ENCODE measurements at regions not wholly inside any gene's neighbourhood (a gene's known extent, or its start where the extent isn't known, plus 50 kb on each side); places are given as distances from the start of the nearest gene placed in this dataset.

GRCh38 chr6:159505140-159505922, 187.7 kb downstream of the SOD2 start:
- no peaks in the 10 kb centered on the region for H3K9me3 ChIP-seq (ENCODE audit: low read length)
- no peak overlapping the region for H3K27ac ChIP-seq (ENCODE audit: low read length)
- DNase-seq = no peak
- H3K79me2 ChIP-seq (ENCODE audit: low read length) = no peaks in the 10 kb centered on the region
- no peak overlapping the region for H3K4me2 ChIP-seq (ENCODE audit: low read depth, low read length, poor library complexity, severe bottlenecking)
- H3K27me3 ChIP-seq (ENCODE audit: low read length) = no peaks in the 10 kb centered on the region
- no peaks in the 10 kb centered on the region for H3K36me3 ChIP-seq (ENCODE audit: insufficient read depth, low read length)
- H3K9me2 ChIP-seq (replicated peaks; ENCODE audit: insufficient read depth, low read length) = no peaks in the 10 kb centered on the region
- no peak overlapping the region for H3K4me3 ChIP-seq (ENCODE audit: low read length)
- H3K9ac ChIP-seq (ENCODE audit: low read length) = no peak overlapping the region
- H4K20me1 ChIP-seq (ENCODE audit: insufficient read depth, low read depth, low read length) = no peaks in the 10 kb centered on the region
- H3K4me1 ChIP-seq (ENCODE audit: low read length) = no peaks in the 10 kb centered on the region
- H2AFZ ChIP-seq (ENCODE audit: low read length) = no peak overlapping the region

- Histone ChIP-seq H3K9me2 (replicated peaks; ENCODE audit: insufficient read depth, low read length) (no peaks in the 10 kb centered on the region), H3K4me2 (ENCODE audit: low read depth, low read length, poor library complexity, severe bottlenecking) (no peak overlapping the region)
- DNase-seq = no peak
Observed at GRCh38 chr6:159501558-159501957, 191.5 kb downstream of the SOD2 start.

DNA sequence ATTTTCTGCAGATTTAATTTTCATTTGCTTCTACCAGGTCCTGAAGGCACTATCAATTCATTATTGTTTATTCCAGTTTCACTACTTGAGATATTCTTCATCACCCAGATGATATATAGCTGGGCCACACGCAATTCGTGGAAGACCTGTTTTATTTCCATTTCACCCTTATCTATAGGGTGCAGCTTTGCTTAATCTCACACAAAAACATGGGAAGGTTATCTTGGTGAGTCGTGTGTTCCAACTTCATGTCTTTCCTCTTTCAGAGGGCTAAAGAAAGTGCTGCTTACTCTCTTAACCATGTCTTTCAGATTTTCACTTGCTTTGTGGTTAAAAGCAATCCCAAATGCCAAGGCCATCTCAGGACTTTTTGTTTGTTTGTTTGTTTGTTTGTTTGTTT, 194.0 kb downstream of the SOD2 start:
- Histone ChIP-seq H3K9ac (ENCODE audit: low read length) (no peak overlapping the region), H3K9me2 (replicated peaks; ENCODE audit: insufficient read depth, low read length) (no peaks in the 10 kb centered on the region), H3K4me1 (ENCODE audit: low read length) (no peaks in the 10 kb centered on the region), H2AFZ (ENCODE audit: low read length) (no peak overlapping the region), H3K4me3 (ENCODE audit: low read length) (no peak overlapping the region), H3K27me3 (ENCODE audit: low read length) (no peaks in the 10 kb centered on the region), H3K79me2 (ENCODE audit: low read length) (no peaks in the 10 kb centered on the region), H3K9me3 (ENCODE audit: low read length) (peaks cover 7% of the 10 kb centered on the region; the same call in 1 of the 2 replicates), H3K27ac (ENCODE audit: low read length) (no peak overlapping the region), H4K20me1 (ENCODE audit: insufficient read depth, low read depth, low read length) (no peaks in the 10 kb centered on the region), H3K36me3 (ENCODE audit: insufficient read depth, low read length) (no peaks in the 10 kb centered on the region; the same call in 1 of the 2 replicates), H3K4me2 (ENCODE audit: low read depth, low read length, poor library complexity, severe bottlenecking) (no peak overlapping the region)
- no peak for DNase-seq

More at GRCh38 chr6:159501558-159501957, 191.5 kb downstream of the SOD2 start:
- Histone ChIP-seq H3K9ac (ENCODE audit: low read length) (no peak overlapping the region), H3K79me2 (ENCODE audit: low read length) (no peaks in the 10 kb centered on the region), H3K27ac (ENCODE audit: low read length) (no peak overlapping the region), H3K4me1 (ENCODE audit: low read length) (no peaks in the 10 kb centered on the region), H3K9me3 (ENCODE audit: low read length) (peaks cover 7% of the 10 kb centered on the region; the same call in 1 of the 2 replicates), H4K20me1 (ENCODE audit: insufficient read depth, low read depth, low read length) (no peaks in the 10 kb centered on the region), H3K27me3 (ENCODE audit: low read length) (no peaks in the 10 kb centered on the region), H2AFZ (ENCODE audit: low read length) (no peak overlapping the region), H3K36me3 (ENCODE audit: insufficient read depth, low read length) (no peaks in the 10 kb centered on the region; the same call in 1 of the 2 replicates), H3K4me3 (ENCODE audit: low read length) (no peak overlapping the region)

DNA sequence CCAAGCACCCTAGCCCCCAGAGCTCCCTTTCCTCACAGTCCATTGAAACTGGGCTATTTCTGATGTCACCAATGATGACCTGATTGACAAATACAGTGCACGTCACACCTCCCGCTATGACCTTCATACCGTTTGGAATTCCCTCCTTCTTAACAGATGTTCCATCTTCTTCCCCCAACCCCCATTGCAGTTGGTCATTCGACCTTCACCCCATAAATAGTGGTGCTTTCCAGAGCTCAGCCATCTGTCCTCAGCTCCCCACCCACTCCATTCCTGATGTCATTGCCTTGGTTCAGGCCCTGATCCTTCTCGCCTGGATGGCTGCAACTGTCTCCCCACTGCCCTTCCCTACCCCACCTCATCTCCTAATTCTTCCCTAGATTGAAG, 198.5 kb downstream of the SOD2 start:
- no peak overlapping the region for H3K27ac ChIP-seq (ENCODE audit: low read length)
- H3K27me3 ChIP-seq (ENCODE audit: low read length) = no peaks in the 10 kb centered on the region
- H2AFZ ChIP-seq (ENCODE audit: low read length) = no peak overlapping the region
- H3K9ac ChIP-seq (ENCODE audit: low read length) = no peak overlapping the region
- no peaks in the 10 kb centered on the region for H3K79me2 ChIP-seq (ENCODE audit: low read length)
- H3K9me2 ChIP-seq (replicated peaks; ENCODE audit: insufficient read depth, low read length) = no peaks in the 10 kb centered on the region
- peaks cover 7% of the 10 kb centered on the region; the same call in 1 of the 2 replicates for H3K9me3 ChIP-seq (ENCODE audit: low read length)
- DNase-seq = no peak
- no peak overlapping the region for H3K4me3 ChIP-seq (ENCODE audit: low read length)
- H3K4me2 ChIP-seq (ENCODE audit: low read depth, low read length, poor library complexity, severe bottlenecking) = no peak overlapping the region
- no peaks in the 10 kb centered on the region for H4K20me1 ChIP-seq (ENCODE audit: insufficient read depth, low read depth, low read length)
- peaks cover 7% of the 10 kb centered on the region for H3K4me1 ChIP-seq (ENCODE audit: low read length)
- H3K36me3 ChIP-seq (ENCODE audit: insufficient read depth, low read length) = no peaks in the 10 kb centered on the region; the same call in 1 of the 2 replicates

DNA sequence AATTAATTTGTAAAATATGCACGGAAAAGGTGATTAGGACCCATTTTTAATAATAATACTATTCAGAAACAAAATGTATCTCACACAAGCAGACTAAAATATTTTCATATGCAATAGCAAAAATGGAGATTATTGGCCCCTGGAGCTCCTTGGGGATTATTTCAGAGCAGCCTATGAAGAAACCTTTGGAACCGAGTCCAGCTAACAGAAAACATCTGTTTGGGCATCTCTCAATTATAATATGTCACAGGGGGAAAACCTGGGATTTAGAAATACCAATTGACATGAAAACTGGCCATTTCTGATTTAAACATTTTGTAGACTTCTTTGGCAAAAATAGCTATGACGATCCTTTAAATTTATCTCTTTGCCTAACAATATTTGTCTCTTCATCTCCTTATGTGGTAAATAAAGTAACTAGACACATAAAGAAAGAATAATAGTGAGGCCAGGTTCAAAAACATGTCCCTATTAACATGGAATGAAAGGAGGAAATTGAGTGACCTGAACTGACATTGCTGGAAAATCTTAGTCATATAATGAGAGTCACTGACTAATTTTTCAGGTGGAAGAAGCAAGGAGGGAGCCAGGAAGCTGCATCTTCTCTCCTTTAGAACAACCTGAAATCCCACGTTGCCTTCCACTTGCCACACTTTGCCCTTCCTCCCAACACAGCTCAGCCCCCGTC, 199.0 kb downstream of the SOD2 start:
- no peak overlapping the region for H3K9ac ChIP-seq (ENCODE audit: low read length)
- no peaks in the 10 kb centered on the region for H3K9me2 ChIP-seq (replicated peaks; ENCODE audit: insufficient read depth, low read length)
- peaks cover 7% of the 10 kb centered on the region for H3K4me1 ChIP-seq (ENCODE audit: low read length)
- DNase-seq = no peak
- H3K27ac ChIP-seq (ENCODE audit: low read length) = no peak overlapping the region
- no peaks in the 10 kb centered on the region for H3K79me2 ChIP-seq (ENCODE audit: low read length)
- peaks cover 7% of the 10 kb centered on the region; the same call in 1 of the 2 replicates for H3K9me3 ChIP-seq (ENCODE audit: low read length)
- no peak overlapping the region for H2AFZ ChIP-seq (ENCODE audit: low read length)
- no peaks in the 10 kb centered on the region; the same call in 1 of the 2 replicates for H3K36me3 ChIP-seq (ENCODE audit: insufficient read depth, low read length)
- H3K4me3 ChIP-seq (ENCODE audit: low read length) = no peak overlapping the region
- no peak overlapping the region for H3K4me2 ChIP-seq (ENCODE audit: low read depth, low read length, poor library complexity, severe bottlenecking)
- H4K20me1 ChIP-seq (ENCODE audit: insufficient read depth, low read depth, low read length) = no peaks in the 10 kb centered on the region
- H3K27me3 ChIP-seq (ENCODE audit: low read length) = no peaks in the 10 kb centered on the region

DNA sequence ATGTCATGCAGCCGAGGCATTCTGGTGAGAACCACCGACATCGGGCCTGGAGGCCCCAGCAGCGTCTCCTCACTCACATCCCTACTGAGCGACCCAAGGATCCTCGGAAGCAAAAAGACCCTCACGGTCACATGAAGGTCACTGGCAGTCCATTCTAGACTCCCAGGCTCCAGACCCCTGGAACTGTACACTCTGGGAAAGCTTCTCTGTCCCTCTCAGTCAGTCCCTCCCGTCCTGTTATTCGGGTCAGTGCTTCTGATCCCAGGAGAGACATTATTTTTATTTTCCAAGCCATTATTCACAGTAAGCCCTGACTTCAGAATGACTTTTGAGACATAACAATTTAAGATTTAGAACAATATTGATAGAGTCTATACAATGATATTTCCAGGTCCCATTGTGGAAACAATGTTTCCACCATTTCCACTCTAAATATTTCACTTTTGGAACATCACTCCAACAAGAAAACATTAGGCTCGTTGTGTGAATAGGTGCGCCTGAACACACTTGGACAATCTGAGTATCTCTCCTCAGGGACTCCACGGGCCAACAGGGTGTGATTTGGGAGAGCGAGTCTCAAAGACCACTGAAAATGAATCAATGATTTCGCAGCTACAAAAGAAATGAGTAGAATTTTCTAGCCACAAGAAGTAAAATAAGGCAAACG, 199.7 kb downstream of the SOD2 start:
- Histone ChIP-seq H3K4me2 (ENCODE audit: low read depth, low read length, poor library complexity, severe bottlenecking) (no peak overlapping the region), H3K4me3 (ENCODE audit: low read length) (no peak overlapping the region), H3K27ac (ENCODE audit: low read length) (no peak overlapping the region), H3K36me3 (ENCODE audit: insufficient read depth, low read length) (no peaks in the 10 kb centered on the region; the same call in 1 of the 2 replicates), H3K27me3 (ENCODE audit: low read length) (no peaks in the 10 kb centered on the region), H4K20me1 (ENCODE audit: insufficient read depth, low read depth, low read length) (no peaks in the 10 kb centered on the region), H3K4me1 (ENCODE audit: low read length) (peaks cover 7% of the 10 kb centered on the region), H2AFZ (ENCODE audit: low read length) (no peak overlapping the region), H3K9me3 (ENCODE audit: low read length) (no peaks in the 10 kb centered on the region; the same call in 1 of the 2 replicates), H3K9me2 (replicated peaks; ENCODE audit: insufficient read depth, low read length) (no peaks in the 10 kb centered on the region), H3K9ac (ENCODE audit: low read length) (no peak overlapping the region), H3K79me2 (ENCODE audit: low read length) (no peaks in the 10 kb centered on the region)
- DNase-seq = no peak

DNA sequence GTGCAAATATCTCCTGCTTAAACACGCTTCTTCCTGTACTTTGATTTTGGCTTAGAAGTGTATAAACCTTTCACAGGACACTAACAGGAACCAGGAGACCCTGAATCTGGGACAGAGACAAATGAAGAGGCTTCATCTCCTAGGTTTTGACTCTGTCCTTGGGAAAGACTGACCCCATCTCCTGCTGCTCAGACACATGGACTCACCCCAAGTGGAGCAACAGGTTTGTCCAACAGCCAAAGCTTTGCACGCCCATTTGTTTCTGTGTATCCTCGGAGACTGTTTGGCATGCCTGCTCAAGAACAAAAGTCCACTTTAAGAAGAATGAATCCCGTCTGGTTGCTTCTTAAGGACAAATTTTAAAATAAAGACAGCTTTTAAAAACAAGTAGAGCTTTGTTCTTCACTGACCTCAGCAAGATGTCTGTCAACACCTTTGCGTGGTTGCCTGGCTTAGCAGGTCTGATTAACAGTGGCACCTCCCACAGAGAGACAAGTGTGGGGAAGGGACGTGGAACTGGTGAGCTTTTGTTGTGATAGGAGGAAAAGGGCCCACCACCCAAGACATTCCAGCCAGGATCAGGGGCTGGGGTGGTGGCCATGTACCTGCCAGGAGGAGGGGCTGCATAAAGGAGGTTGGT, 202.6 kb downstream of the SOD2 start:
- Histone ChIP-seq H3K4me2 (ENCODE audit: low read depth, low read length, poor library complexity, severe bottlenecking) (no peak overlapping the region), H3K79me2 (ENCODE audit: low read length) (no peaks in the 10 kb centered on the region), H2AFZ (ENCODE audit: low read length) (no peak overlapping the region), H3K9me3 (ENCODE audit: low read length) (no peaks in the 10 kb centered on the region), H4K20me1 (ENCODE audit: insufficient read depth, low read depth, low read length) (no peaks in the 10 kb centered on the region), H3K27me3 (ENCODE audit: low read length) (no peaks in the 10 kb centered on the region), H3K36me3 (ENCODE audit: insufficient read depth, low read length) (no peaks in the 10 kb centered on the region), H3K9me2 (replicated peaks; ENCODE audit: insufficient read depth, low read length) (no peaks in the 10 kb centered on the region), H3K4me1 (ENCODE audit: low read length) (peaks cover 7% of the 10 kb centered on the region), H3K9ac (ENCODE audit: low read length) (no peak overlapping the region), H3K27ac (ENCODE audit: low read length) (no peak overlapping the region), H3K4me3 (ENCODE audit: low read length) (no peak overlapping the region)
- no peak for DNase-seq

DNA sequence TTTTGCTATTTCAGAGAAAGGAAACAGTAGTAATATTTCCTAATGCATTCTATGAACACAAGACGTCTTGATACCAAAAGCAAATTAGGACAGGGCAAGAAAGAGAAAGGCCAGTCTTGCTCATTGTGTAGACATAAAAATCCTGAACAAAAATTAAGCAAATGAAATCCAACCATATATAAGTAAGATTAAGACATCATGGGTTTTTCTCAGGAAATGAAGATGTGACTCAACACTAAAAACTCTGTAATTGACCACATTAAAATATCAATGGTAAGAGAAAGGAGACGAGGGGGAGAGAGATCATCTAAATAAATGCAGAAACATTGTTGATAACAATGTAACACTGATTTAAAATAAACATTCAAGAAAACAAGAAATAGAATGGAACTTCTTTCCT, 205.4 kb downstream of the SOD2 start:
- H3K27ac ChIP-seq (ENCODE audit: low read length) = no peak overlapping the region
- H2AFZ ChIP-seq (ENCODE audit: low read length) = no peak overlapping the region

More for the DNA sequence above, 205.4 kb downstream of the SOD2 start:
- Histone ChIP-seq H4K20me1 (ENCODE audit: insufficient read depth, low read depth, low read length) (no peaks in the 10 kb centered on the region), H3K9ac (ENCODE audit: low read length) (no peak overlapping the region), H3K9me2 (replicated peaks; ENCODE audit: insufficient read depth, low read length) (no peaks in the 10 kb centered on the region), H3K4me1 (ENCODE audit: low read length) (peaks cover 20% of the 10 kb centered on the region), H3K79me2 (ENCODE audit: low read length) (no peaks in the 10 kb centered on the region), H3K4me3 (ENCODE audit: low read length) (no peak overlapping the region), H3K36me3 (ENCODE audit: insufficient read depth, low read length) (no peaks in the 10 kb centered on the region), H3K4me2 (ENCODE audit: low read depth, low read length, poor library complexity, severe bottlenecking) (no peak overlapping the region), H3K9me3 (ENCODE audit: low read length) (no peaks in the 10 kb centered on the region), H3K27me3 (ENCODE audit: low read length) (no peaks in the 10 kb centered on the region)
- no peak for DNase-seq

All from Karpas-422 (cell line).